ENCODE measurements at regions not wholly inside any gene's neighbourhood (a gene's known extent, or its start where the extent isn't known, plus 50 kb on each side); places are given as distances from the start of the nearest gene placed in this dataset.

- H3K27me3 Mint-ChIP-seq = no peaks in the 10 kb centered on the region
- no peak overlapping the region for H3K4me3 Mint-ChIP-seq
- DNase-seq (no peak), ATAC-seq (ENCODE audit: low read depth in 2 of 2) (no peak)
- H3K27ac Mint-ChIP-seq = no peak overlapping the region
- H3K36me3 ChIP-seq (ENCODE audit: control insufficient read depth, insufficient read depth, low read length) = no peaks in the 10 kb centered on the region
- no peak overlapping the region for H3K4me3 ChIP-seq (ENCODE audit: low read depth, low read length)
- H3K9me3 Mint-ChIP-seq = peaks cover 0 to 3% (median 0%) of the 10 kb centered on the region in 7 donors
- H3K36me3 Mint-ChIP-seq = no peaks in the 10 kb centered on the region
- peaks cover 3% of the 10 kb centered on the region for H3K27me3 ChIP-seq (ENCODE audit: control insufficient read depth, insufficient read depth, low read length)
- H3K27ac ChIP-seq (ENCODE audit: insufficient read depth, low read length, poor library complexity, severe bottlenecking) = no peak overlapping the region
- no peaks in the 10 kb centered on the region for H3K4me1 Mint-ChIP-seq
- no peaks in the 10 kb centered on the region for H3K9me3 ChIP-seq (ENCODE audit: control insufficient read depth in 2 of 2, low read length in 2 of 2)
- no peaks in the 10 kb centered on the region for H3K4me1 ChIP-seq (ENCODE audit: control insufficient read depth, insufficient read depth, low read length, poor library complexity, severe bottlenecking)
These were observed 64.5 kb upstream of the VASH1 start for GRCh38 chr14:76696791-76697190.

GRCh38 chr14:76697246-76697905, 63.9 kb upstream of the VASH1 start:
- Histone ChIP-seq H3K36me3 (ENCODE audit: control insufficient read depth, insufficient read depth, low read length) (no peaks in the 10 kb centered on the region), H3K27ac (ENCODE audit: insufficient read depth, low read length, poor library complexity, severe bottlenecking) (no peak overlapping the region), H3K4me3 (ENCODE audit: low read depth, low read length) (no peak overlapping the region), H3K4me1 (ENCODE audit: control insufficient read depth, insufficient read depth, low read length, poor library complexity, severe bottlenecking) (no peaks in the 10 kb centered on the region), H3K27me3 (ENCODE audit: control insufficient read depth, insufficient read depth, low read length) (peaks cover 3% of the 10 kb centered on the region), H3K9me3 (ENCODE audit: control insufficient read depth in 2 of 2, low read length in 2 of 2) (no peaks in the 10 kb centered on the region)
- H3K4me1 Mint-ChIP-seq = no peaks in the 10 kb centered on the region
- DNase-seq (no peak), ATAC-seq (ENCODE audit: low read depth in 2 of 2) (no peak)
- H3K36me3 Mint-ChIP-seq = no peaks in the 10 kb centered on the region
- peaks cover 0 to 3% (median 0%) of the 10 kb centered on the region in 7 donors for H3K9me3 Mint-ChIP-seq
- no peak overlapping the region for H3K4me3 Mint-ChIP-seq
- no peaks in the 10 kb centered on the region for H3K27me3 Mint-ChIP-seq
- H3K27ac Mint-ChIP-seq = no peak overlapping the region

GRCh38 chr14:76698191-76698590, 63.1 kb upstream of the VASH1 start:
- H3K9me3 ChIP-seq (ENCODE audit: control insufficient read depth in 2 of 2, low read length in 2 of 2) = no peaks in the 10 kb centered on the region
- no peak overlapping the region for H3K4me3 ChIP-seq (ENCODE audit: low read depth, low read length)
- H3K27me3 ChIP-seq (ENCODE audit: control insufficient read depth, insufficient read depth, low read length) = peaks cover 3% of the 10 kb centered on the region
- no peaks in the 10 kb centered on the region for H3K36me3 Mint-ChIP-seq
- H3K36me3 ChIP-seq (ENCODE audit: control insufficient read depth, insufficient read depth, low read length) = no peaks in the 10 kb centered on the region
- no peak overlapping the region for H3K27ac Mint-ChIP-seq
- no peak overlapping the region for H3K27ac ChIP-seq (ENCODE audit: insufficient read depth, low read length, poor library complexity, severe bottlenecking)
- no peaks in the 10 kb centered on the region for H3K4me1 ChIP-seq (ENCODE audit: control insufficient read depth, insufficient read depth, low read length, poor library complexity, severe bottlenecking)
- H3K9me3 Mint-ChIP-seq = no peaks in the 10 kb centered on the region
- no peak overlapping the region for H3K4me3 Mint-ChIP-seq
- H3K27me3 Mint-ChIP-seq = no peaks in the 10 kb centered on the region
- DNase-seq (no peak), ATAC-seq (ENCODE audit: low read depth in 2 of 2) (no peak)
- H3K4me1 Mint-ChIP-seq = no peaks in the 10 kb centered on the region

- Histone ChIP-seq H3K36me3 (ENCODE audit: control insufficient read depth, insufficient read depth, low read length) (no peaks in the 10 kb centered on the region), H3K27me3 (ENCODE audit: control insufficient read depth, insufficient read depth, low read length) (peaks cover 3% of the 10 kb centered on the region), H3K4me1 (ENCODE audit: control insufficient read depth, insufficient read depth, low read length, poor library complexity, severe bottlenecking) (no peaks in the 10 kb centered on the region), H3K4me3 (ENCODE audit: low read depth, low read length) (no peak overlapping the region), H3K9me3 (ENCODE audit: control insufficient read depth in 2 of 2, low read length in 2 of 2) (no peaks in the 10 kb centered on the region), H3K27ac (ENCODE audit: insufficient read depth, low read length, poor library complexity, severe bottlenecking) (no peak overlapping the region)
- H3K27ac Mint-ChIP-seq = no peak overlapping the region
- H3K9me3 Mint-ChIP-seq = no peaks in the 10 kb centered on the region
- DNase-seq = no peak
- no peaks in the 10 kb centered on the region for H3K27me3 Mint-ChIP-seq
- H3K4me1 Mint-ChIP-seq = no peaks in the 10 kb centered on the region
- no peaks in the 10 kb centered on the region for H3K36me3 Mint-ChIP-seq
- no peak overlapping the region for H3K4me3 Mint-ChIP-seq
- ATAC-seq (ENCODE audit: low read depth in 2 of 2) = no peak
These were observed 62.6 kb upstream of the VASH1 start for GRCh38 chr14:76698631-76699030.

GRCh38 chr14:76699209-76699938, 61.9 kb upstream of the VASH1 start:
- H3K9me3 Mint-ChIP-seq = no peaks in the 10 kb centered on the region
- no peaks in the 10 kb centered on the region for H3K9me3 ChIP-seq (ENCODE audit: control insufficient read depth in 2 of 2, low read length in 2 of 2)
- no peak overlapping the region for H3K4me3 ChIP-seq (ENCODE audit: low read depth, low read length)
- no peaks in the 10 kb centered on the region for H3K36me3 ChIP-seq (ENCODE audit: control insufficient read depth, insufficient read depth, low read length)
- no peak overlapping the region for H3K27ac ChIP-seq (ENCODE audit: insufficient read depth, low read length, poor library complexity, severe bottlenecking)
- H3K4me1 ChIP-seq (ENCODE audit: control insufficient read depth, insufficient read depth, low read length, poor library complexity, severe bottlenecking) = no peaks in the 10 kb centered on the region
- peaks cover 3% of the 10 kb centered on the region for H3K27me3 ChIP-seq (ENCODE audit: control insufficient read depth, insufficient read depth, low read length)
- H3K4me3 Mint-ChIP-seq = no peak overlapping the region
- no peaks in the 10 kb centered on the region for H3K4me1 Mint-ChIP-seq
- DNase-seq (no peak), ATAC-seq (ENCODE audit: low read depth in 2 of 2) (no peak)
- H3K27ac Mint-ChIP-seq = no peak overlapping the region
- H3K27me3 Mint-ChIP-seq = no peaks in the 10 kb centered on the region
- H3K36me3 Mint-ChIP-seq = no peaks in the 10 kb centered on the region

GRCh38 chr14:76699939-76700590, 61.2 kb upstream of the VASH1 start:
- Histone ChIP-seq H3K4me3 (ENCODE audit: low read depth, low read length) (no peak overlapping the region), H3K36me3 (ENCODE audit: control insufficient read depth, insufficient read depth, low read length) (no peaks in the 10 kb centered on the region), H3K9me3 (ENCODE audit: control insufficient read depth in 2 of 2, low read length in 2 of 2) (no peaks in the 10 kb centered on the region), H3K27ac (ENCODE audit: insufficient read depth, low read length, poor library complexity, severe bottlenecking) (no peak overlapping the region), H3K4me1 (ENCODE audit: control insufficient read depth, insufficient read depth, low read length, poor library complexity, severe bottlenecking) (no peaks in the 10 kb centered on the region), H3K27me3 (ENCODE audit: control insufficient read depth, insufficient read depth, low read length) (peaks cover 3% of the 10 kb centered on the region)
- DNase-seq = no peak
- Mint-ChIP-seq H3K27me3 (no peaks in the 10 kb centered on the region), H3K36me3 (no peaks in the 10 kb centered on the region), H3K9me3 (no peaks in the 10 kb centered on the region), H3K27ac (no peak overlapping the region), H3K4me1 (no peaks in the 10 kb centered on the region), H3K4me3 (no peak overlapping the region)
- ATAC-seq (ENCODE audit: low read depth in 2 of 2) = no peak

GRCh38 chr14:76701436-76701835, 59.8 kb upstream of the VASH1 start:
- no peaks in the 10 kb centered on the region for H3K9me3 ChIP-seq (ENCODE audit: control insufficient read depth in 2 of 2, low read length in 2 of 2)
- Mint-ChIP-seq H3K36me3 (no peaks in the 10 kb centered on the region), H3K9me3 (no peaks in the 10 kb centered on the region), H3K27ac (no peak overlapping the region), H3K27me3 (no peaks in the 10 kb centered on the region), H3K4me3 (no peak overlapping the region), H3K4me1 (peaks cover 0 to 2% (median 0%) of the 10 kb centered on the region in 4 donors)
- ATAC-seq (ENCODE audit: low read depth in 2 of 2) (no peak), DNase-seq (no peak)
- H3K27ac ChIP-seq (ENCODE audit: insufficient read depth, low read length, poor library complexity, severe bottlenecking) = no peak overlapping the region
- peaks cover 3% of the 10 kb centered on the region for H3K27me3 ChIP-seq (ENCODE audit: control insufficient read depth, insufficient read depth, low read length)
- H3K36me3 ChIP-seq (ENCODE audit: control insufficient read depth, insufficient read depth, low read length) = no peaks in the 10 kb centered on the region
- H3K4me3 ChIP-seq (ENCODE audit: low read depth, low read length) = no peak overlapping the region
- no peaks in the 10 kb centered on the region for H3K4me1 ChIP-seq (ENCODE audit: control insufficient read depth, insufficient read depth, low read length, poor library complexity, severe bottlenecking)

Measured in CD4-positive, CD25-positive, alpha-beta regulatory T cell (primary cell).